H1 (cell line): ENCODE measurements at regions not wholly inside any gene's neighbourhood (a gene's known extent, or its start where the extent isn't known, plus 50 kb on each side); places are given as distances from the start of the nearest gene placed in this dataset.

Experiments
- BRCA1 ChIP-seq: IDR thresholded peaks from 2 replicates; pipeline ENCODE4 v1.6.1; 2012; ENCODE audit warnings: low read depth, low read length, improper control_type of control experiment
- CEBPB ChIP-seq: IDR thresholded peaks from 2 replicates; pipeline ENCODE4 v1.6.1; 2012; ENCODE audit warnings: low read depth, low read length
- CTCF ChIP-seq, 3 experiments: IDR thresholded peaks; 1 replicate in 2 of 3; 2 replicates in 1 of 3; pipeline versions ENCODE4 v1.5.1 to v1.6.1; 2011; ENCODE audit warnings: low read length in 3 of 3, mild to moderate bottlenecking in 3 of 3, inconsistent platforms in 2 of 3, low read depth in 1 of 3, moderate library complexity in 1 of 3; ENCODE audit not compliant: insufficient read depth in 1 of 3; ENCODE audit errors: control extremely low read depth in 1 of 3
- EGR1 ChIP-seq: IDR thresholded peaks from 2 replicates; pipeline ENCODE4 v1.6.1; 2011; ENCODE audit warnings: low read depth, low read length, borderline replicate concordance
- EZH2 ChIP-seq: fragments of 200-600 bp; sonication (generic); IDR thresholded peaks from 2 replicates; pipeline ENCODE4 v1.7.1; 2012; ENCODE audit warnings: low read depth, mild to moderate bottlenecking, moderate library complexity, low read length, inconsistent platforms; ENCODE audit not compliant: severe bottlenecking
- POLR2A ChIP-seq, 2 experiments: IDR thresholded peaks; 1 replicate in 1 of 2; 2 replicates in 1 of 2; pipeline ENCODE4 v1.6.1; 2011; ENCODE audit warnings: low read depth in 2 of 2, low read length in 2 of 2, mild to moderate bottlenecking in 2 of 2; ENCODE audit errors: control extremely low read depth in 1 of 2
- SAP30 ChIP-seq: fragments of 300-600 bp; sonication (generic); IDR thresholded peaks from 2 replicates; pipeline ENCODE4 v1.7.1; 2012; ENCODE audit warnings: low read length, moderate library complexity, mild to moderate bottlenecking, inconsistent platforms; ENCODE audit not compliant: insufficient read depth, insufficient replicate concordance
- SIN3A ChIP-seq, 2 experiments: IDR thresholded peaks in 1 of 2; conservative IDR thresholded peaks in 1 of 2; 2 replicates each; pipeline ENCODE4 v1.6.1; 2011 to 2012; ENCODE audit warnings: low read length in 2 of 2, improper control_type of control experiment in 1 of 2, low read depth in 1 of 2, mild to moderate bottlenecking in 1 of 2
- SUZ12 ChIP-seq: fragments of 200-600 bp; sonication (generic); IDR thresholded peaks from 2 replicates; pipeline ENCODE4 v1.6.1; 2012; ENCODE audit warnings: mild to moderate bottlenecking, inconsistent platforms, low read length, moderate library complexity, mixed read lengths
- ZNF274 ChIP-seq: IDR thresholded peaks from 2 replicates; pipeline ENCODE4 v1.7.0; 2012; ENCODE audit warnings: low read length, borderline replicate concordance; ENCODE audit errors: extremely low read depth

DNA sequence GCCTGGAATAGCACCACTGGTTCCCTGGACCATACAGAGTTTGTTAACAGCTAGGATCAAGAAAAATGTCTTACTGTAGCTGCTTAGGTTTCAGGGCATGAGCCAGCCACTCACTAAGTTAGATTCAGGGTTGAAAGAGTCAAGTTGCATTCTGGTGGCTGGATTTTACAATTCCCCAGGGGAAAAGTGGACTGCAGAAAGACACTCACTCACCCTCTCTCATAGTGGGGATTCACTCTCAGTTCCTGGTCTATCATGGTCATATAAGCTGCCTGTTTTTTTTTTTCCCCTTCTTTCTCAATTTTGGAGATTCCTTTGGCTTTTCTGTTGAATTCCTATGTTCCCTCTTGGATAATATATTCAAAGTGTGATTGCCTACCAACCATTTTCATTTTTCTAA is 744.2 kb upstream of the GRIA3 start:
- no peak for TF ChIP-seq CTCF (IDR thresholded peaks at IDR 0.05; ENCODE audit: control extremely low read depth in 1 of 3, insufficient read depth in 1 of 3, low read depth in 1 of 3, low read length in 3 of 3)
- TF ChIP-seq POLR2A (IDR thresholded peaks at IDR 0.05; ENCODE audit: control extremely low read depth in 1 of 2, low read depth in 2 of 2, low read length in 2 of 2) = no peak
- TF ChIP-seq ZNF274 = no peak
- no peak for TF ChIP-seq EGR1
- no peak for TF ChIP-seq BRCA1
- TF ChIP-seq SIN3A (conservative IDR thresholded peaks at IDR 0.05 in 1 of 2, IDR thresholded peaks at IDR 0.05 in 1 of 2; ENCODE audit: low read depth in 1 of 2, low read length in 2 of 2) = no peak
- TF ChIP-seq SUZ12 = no peak
- TF ChIP-seq EZH2 = no peak
- no peak for TF ChIP-seq CEBPB
- TF ChIP-seq SAP30 = no peak
